ENCODE measurements at regions not wholly inside any gene's neighbourhood (a gene's known extent, or its start where the extent isn't known, plus 50 kb on each side); places are given as distances from the start of the nearest gene placed in this dataset.

- Mint-ChIP-seq H3K9me3 (no peaks in the 10 kb centered on the region), H3K36me3 (ENCODE audit: low read depth) (no peaks in the 10 kb centered on the region), H3K27ac (no peak overlapping the region), H3K4me3 (no peak overlapping the region), H3K4me1 (no peaks in the 10 kb centered on the region), H3K27me3 (ENCODE audit: low read depth, poor library complexity) (peaks cover 6% of the 10 kb centered on the region)
- TF ChIP-seq CTCF (IDR thresholded peaks at IDR 0.05) = no peak
- no peak for DNase-seq
Observed at GRCh38 chr11:32188785-32189184, 97.9 kb downstream of the RCN1 start.

GRCh38 chr11:32196137-32196536 is 105.3 kb downstream of the RCN1 start:
- Mint-ChIP-seq H3K4me3 (no peak overlapping the region), H3K27me3 (ENCODE audit: low read depth, poor library complexity) (peaks cover 12% of the 10 kb centered on the region), H3K27ac (no peak overlapping the region), H3K4me1 (peaks cover 12% of the 10 kb centered on the region), H3K9me3 (no peaks in the 10 kb centered on the region), H3K36me3 (ENCODE audit: low read depth) (no peaks in the 10 kb centered on the region)
- TF ChIP-seq CTCF (IDR thresholded peaks at IDR 0.05) = no peak
- DNase-seq = no peak

- Mint-ChIP-seq H3K27ac (no peak overlapping the region), H3K4me1 (peaks cover 12% of the 10 kb centered on the region), H3K27me3 (ENCODE audit: low read depth, poor library complexity) (peaks cover 14% of the 10 kb centered on the region), H3K4me3 (no peak overlapping the region), H3K9me3 (no peaks in the 10 kb centered on the region), H3K36me3 (ENCODE audit: low read depth) (no peaks in the 10 kb centered on the region)
- no peak for DNase-seq
- no peak for TF ChIP-seq CTCF (IDR thresholded peaks at IDR 0.05)
Observed at GRCh38 chr11:32198053-32198452, 107.2 kb downstream of the RCN1 start.

- no peak overlapping the region for H3K27ac Mint-ChIP-seq
- H3K4me3 Mint-ChIP-seq = no peak overlapping the region
- H3K9me3 Mint-ChIP-seq = no peaks in the 10 kb centered on the region
- H3K27me3 Mint-ChIP-seq (ENCODE audit: low read depth, poor library complexity) = peaks cover 14% of the 10 kb centered on the region
- no peaks in the 10 kb centered on the region for H3K36me3 Mint-ChIP-seq (ENCODE audit: low read depth)
- H3K4me1 Mint-ChIP-seq = peaks cover 5% of the 10 kb centered on the region
- no peak for TF ChIP-seq CTCF (IDR thresholded peaks at IDR 0.05)
- no peak for DNase-seq
Observed at GRCh38 chr11:32200136-32200847, 109.4 kb downstream of the RCN1 start.

GRCh38 chr11:32204751-32205150 is 113.9 kb downstream of the RCN1 start:
- peaks cover 6% of the 10 kb centered on the region for H3K4me1 Mint-ChIP-seq
- no peak for TF ChIP-seq CTCF (IDR thresholded peaks at IDR 0.05)
- H3K4me3 Mint-ChIP-seq = no peak overlapping the region
- no peak for DNase-seq
- H3K9me3 Mint-ChIP-seq = no peaks in the 10 kb centered on the region
- H3K27me3 Mint-ChIP-seq (ENCODE audit: low read depth, poor library complexity) = peaks cover 19% of the 10 kb centered on the region
- no peaks in the 10 kb centered on the region for H3K36me3 Mint-ChIP-seq (ENCODE audit: low read depth)
- H3K27ac Mint-ChIP-seq = no peak overlapping the region

- TF ChIP-seq CTCF (IDR thresholded peaks at IDR 0.05) = no peak
- Mint-ChIP-seq H3K9me3 (no peaks in the 10 kb centered on the region), H3K27ac (no peak overlapping the region), H3K4me1 (peaks cover 11% of the 10 kb centered on the region), H3K27me3 (ENCODE audit: low read depth, poor library complexity) (peaks cover 16% of the 10 kb centered on the region), H3K36me3 (ENCODE audit: low read depth) (no peaks in the 10 kb centered on the region), H3K4me3 (no peak overlapping the region)
- DNase-seq = no peak
Observed at GRCh38 chr11:32210556-32210955, 119.7 kb downstream of the RCN1 start.

All from nephron progenitor cell (in vitro differentiated cells).